ENCODE measurements at regions not wholly inside any gene's neighbourhood (a gene's known extent, or its start where the extent isn't known, plus 50 kb on each side); places are given as distances from the start of the nearest gene placed in this dataset.

- TF ChIP-seq CTCF (IDR thresholded peaks at IDR 0.05), result no peak
- no peak for TF ChIP-seq POLR2A (IDR thresholded peaks at IDR 0.05)
Observed at GRCh38 chr10:53650794-53651193, 878.2 kb upstream of the MBL2 start.
